Right lobe of liver (tissue), 4 donors: ENCODE measurements at regions not wholly inside any gene's neighbourhood (a gene's known extent, or its start where the extent isn't known, plus 50 kb on each side); places are given as distances from the start of the nearest gene placed in this dataset.

Experiments
- CTCF ChIP-seq, 4 donors: fragments of 200-600 bp in 3 of 4; fragments of 450-650 bp in 1 of 4; IDR thresholded peaks; one replicate each; pipeline versions ENCODE4 v1.5.1 to v1.8.0; 2016 to 2022; ENCODE audit warnings: antibody characterized with exemption in 4 of 4, mild to moderate bottlenecking in 2 of 4
- POLR2A ChIP-seq: fragments of 450-650 bp; IDR thresholded peaks from one replicate; pipeline ENCODE4 v1.6.1; 2017; ENCODE audit warnings: antibody characterized with exemption, mild to moderate bottlenecking
- donor health status: DM: no; HTN: no; CAD: no.
- donor health status: DM: no; HTN: no; CAD: no.
- donor health status: DM: no; HTN: yes; CAD: no.

DNA sequence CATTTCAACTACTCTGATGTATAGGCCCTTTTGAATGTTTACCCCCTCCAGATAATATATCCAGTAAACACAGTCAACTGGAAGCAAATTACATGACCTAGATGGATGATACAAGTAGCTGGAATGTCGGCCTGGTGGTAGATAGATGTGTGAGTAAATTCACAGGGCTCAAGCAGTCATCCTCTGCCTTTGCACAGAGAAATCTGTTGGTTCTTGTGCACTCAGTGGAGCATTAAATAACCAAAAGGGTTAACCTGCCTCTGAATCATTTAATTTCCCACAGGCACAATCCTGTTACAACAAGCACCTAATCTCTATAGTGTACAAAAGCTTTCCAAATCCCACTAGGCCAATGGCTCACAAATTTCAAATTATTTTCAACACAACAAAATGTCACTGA is 668.3 kb downstream of the DNAH5 start:
- TF ChIP-seq POLR2A (no peak), CTCF (IDR thresholded peaks at IDR 0.05) (no peak)
